OCI-LY7 (cell line): ENCODE measurements at regions not wholly inside any gene's neighbourhood (a gene's known extent, or its start where the extent isn't known, plus 50 kb on each side); places are given as distances from the start of the nearest gene placed in this dataset.

Experiments used
- BruUV-seq: library from RNA; stranded (reverse); fragments of 400-500 nt; replicated peaks from 2 replicates; lab custom pipeline; 2021; lab: Mats Ljungman, UMichigan
- CTCF ChIA-PET: fragments of 300-600 bp; sonication (Branson Sonifier 250); formaldehyde crosslinking; loops from one replicate; lab custom pipeline; 2022; ENCODE audit warnings: antibody characterized with exemption; ENCODE audit not compliant: unreplicated experiment; lab: Charles Lee
- POLR2A ChIA-PET: fragments of 300-600 bp; sonication (Branson Sonifier 250); formaldehyde crosslinking; loops from one replicate; lab custom pipeline; 2022; ENCODE audit warnings: antibody characterized with exemption; lab: Charles Lee
- DNase-seq: peaks from one replicate; pipeline ENCODE4 v3.0.0-alpha.2; 2015; ENCODE audit warnings: low spot score
- H2AFZ ChIP-seq: fragments of 200-600 bp; sonication (generic), shearing (Covaris generic); 2 replicates; pipeline ENCODE4 v1.6.1; 2014; ENCODE audit warnings: mild to moderate bottlenecking, antibody characterized with exemption, low read length, moderate library complexity
- H3K27ac ChIP-seq: fragments of 200-600 bp; sonication (generic); 2 replicates; pipeline ENCODE4 v1.5.1; 2014; ENCODE audit warnings: mixed run types, low read depth, mild to moderate bottlenecking, moderate library complexity, low read length, inconsistent platforms; ENCODE audit not compliant: poor library complexity, severe bottlenecking
- H3K36me3 ChIP-seq: fragments of 200-600 bp; sonication (generic); 2 replicates; pipeline ENCODE4 v1.6.1; 2014; ENCODE audit warnings: mild to moderate bottlenecking, antibody characterized with exemption, low read length, moderate library complexity, mixed read lengths; ENCODE audit not compliant: insufficient read depth
- H3K4me1 ChIP-seq: fragments of 200-600 bp; sonication (generic); 2 replicates; pipeline ENCODE4 v1.5.1; 2014; ENCODE audit warnings: mild to moderate bottlenecking, low read length; ENCODE audit not compliant: insufficient read depth, poor library complexity, severe bottlenecking
- H3K4me2 ChIP-seq: fragments of 200-600 bp; sonication (generic); 2 replicates; pipeline ENCODE4 v1.6.1; 2014; ENCODE audit warnings: mild to moderate bottlenecking, low read length
- H3K4me3 ChIP-seq: fragments of 200-600 bp; sonication (generic); 2 replicates; pipeline ENCODE4 v1.5.1; 2014; ENCODE audit warnings: mild to moderate bottlenecking, low read depth, low read length; ENCODE audit not compliant: poor library complexity, severe bottlenecking
- H3K79me2 ChIP-seq: fragments of 200-600 bp; sonication (generic); 2 replicates; pipeline ENCODE4 v1.6.1; 2016; ENCODE audit warnings: low read depth, mild to moderate bottlenecking, low read length, moderate library complexity, mixed read lengths; ENCODE audit not compliant: insufficient read depth
- H3K9me2 ChIP-seq: fragments of 200-600 bp; sonication (generic); 2 replicates; pipeline ENCODE4 v1.6.1; 2016; ENCODE audit warnings: mild to moderate bottlenecking, low read length, mixed read lengths; ENCODE audit not compliant: insufficient read depth
- H3K9me3 ChIP-seq: fragments of 200-600 bp; sonication (generic); 2 replicates; pipeline ENCODE4 v1.6.1; 2014; ENCODE audit warnings: mild to moderate bottlenecking, mixed run types, low read length, mixed read lengths
- H4K20me1 ChIP-seq: fragments of 200-600 bp; sonication (generic); 2 replicates; pipeline ENCODE4 v1.6.1; 2014; ENCODE audit warnings: mild to moderate bottlenecking, antibody characterized with exemption, low read length, moderate library complexity, mixed read lengths; ENCODE audit not compliant: insufficient read depth
- CTCF ChIP-seq: fragments of 200-600 bp; sonication (generic); conservative IDR thresholded peaks from 2 replicates; pipeline ENCODE4 v1.5.1; 2014; ENCODE audit warnings: mild to moderate bottlenecking, antibody characterized with exemption, low read length, moderate library complexity, mixed read lengths
- EZH2phosphoT487 ChIP-seq: fragments of 200-600 bp; sonication (generic); IDR thresholded peaks from 2 replicates; pipeline ENCODE4 v1.6.1; 2018; ENCODE audit warnings: low read depth, borderline replicate concordance, mild to moderate bottlenecking, mixed run types, antibody characterized with exemption, low read length, moderate library complexity, mixed read lengths
- intact Hi-C: fragments of 100-400 bp; cut with micrococcal nuclease; formaldehyde crosslinking; loops from one replicate; pipeline ENCODE4 v1.10.0; 2022; ENCODE audit not compliant: unreplicated experiment

- no peaks in the 10 kb centered on the region for H3K9me3 ChIP-seq
- H3K4me3 ChIP-seq: no peak overlapping the region
- CTCF ChIA-PET: no interaction called here
- H3K9me2 ChIP-seq: no peaks in the 10 kb centered on the region
- TF ChIP-seq EZH2phosphoT487: no peak
- H4K20me1 ChIP-seq: no peaks in the 10 kb centered on the region
- BruUV-seq: no TSS peak
- no peak overlapping the region for H3K4me2 ChIP-seq
- POLR2A ChIA-PET: no interaction called here
- no peak overlapping the region for H3K27ac ChIP-seq
- no peak overlapping the region for H2AFZ ChIP-seq
- H3K79me2 ChIP-seq: no peaks in the 10 kb centered on the region
- no peaks in the 10 kb centered on the region for H3K4me1 ChIP-seq
- no peaks in the 10 kb centered on the region for H3K36me3 ChIP-seq
- intact Hi-C loops: no loop called here
- no peak for DNase-seq
These were observed 71.8 kb upstream of the ANKEF1 start for GRCh38 chr20:9963029-9963428.

DNA sequence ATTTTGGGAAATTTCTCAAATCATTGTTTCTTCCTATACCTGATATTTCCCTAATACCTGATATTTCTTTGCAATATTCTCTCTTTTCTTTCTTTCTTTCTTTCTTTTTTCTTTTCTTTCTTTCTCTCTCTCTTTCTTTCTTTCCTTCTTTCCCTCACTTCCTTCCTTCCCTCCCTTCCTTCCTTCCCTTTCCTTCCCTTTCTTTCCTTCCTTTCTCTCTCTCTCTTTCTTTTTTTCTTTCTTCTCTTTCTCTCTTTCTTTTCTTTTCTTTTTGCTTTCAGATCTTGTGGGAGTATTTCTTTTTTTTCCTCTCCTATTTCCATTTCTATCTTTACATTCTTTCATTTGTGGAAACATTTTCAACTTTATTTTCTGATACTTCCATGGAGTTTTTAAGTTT is 76.1 kb upstream of the ANKEF1 start:
- TF ChIP-seq CTCF: no peak
- TF ChIP-seq EZH2phosphoT487: no peak
- POLR2A ChIA-PET: no interaction called here

GRCh38 chr20:9955646-9956045 is 79.1 kb upstream of the ANKEF1 start:
- no peaks in the 10 kb centered on the region for H3K9me3 ChIP-seq
- ChIA-PET CTCF (no interaction called here), POLR2A (interaction anchor here (1.1 kb wide), 1 partner anchor 30 kb away, joined by 3 read pairs; no protein-coding TSS in a partner anchor)
- H3K4me2 ChIP-seq: no peak overlapping the region
- no peaks in the 10 kb centered on the region for H3K9me2 ChIP-seq
- H2AFZ ChIP-seq: no peak overlapping the region
- no peaks in the 10 kb centered on the region for H4K20me1 ChIP-seq
- no peaks in the 10 kb centered on the region for H3K36me3 ChIP-seq
- H3K27ac ChIP-seq: no peak overlapping the region
- no TSS peak for BruUV-seq
- H3K4me3 ChIP-seq: no peak overlapping the region
- TF ChIP-seq CTCF (no peak), EZH2phosphoT487 (no peak)
- H3K79me2 ChIP-seq: no peaks in the 10 kb centered on the region
- intact Hi-C loops: no loop called here
- no peaks in the 10 kb centered on the region for H3K4me1 ChIP-seq
- no peak for DNase-seq

More for the DNA sequence above, 76.1 kb upstream of the ANKEF1 start:
- CTCF ChIA-PET: no interaction called here
- no peak for DNase-seq
- intact Hi-C loops: no loop called here
- H3K36me3 ChIP-seq: no peaks in the 10 kb centered on the region
- no peaks in the 10 kb centered on the region for H4K20me1 ChIP-seq
- no peaks in the 10 kb centered on the region for H3K9me2 ChIP-seq
- no peak overlapping the region for H2AFZ ChIP-seq
- BruUV-seq: no TSS peak
- no peak overlapping the region for H3K4me3 ChIP-seq
- H3K27ac ChIP-seq: no peak overlapping the region
- no peaks in the 10 kb centered on the region for H3K79me2 ChIP-seq
- H3K4me2 ChIP-seq: no peak overlapping the region
- no peaks in the 10 kb centered on the region for H3K4me1 ChIP-seq
- no peaks in the 10 kb centered on the region for H3K9me3 ChIP-seq
